Gastrocnemius medialis (tissue), 4 donors: ENCODE measurements at regions not wholly inside any gene's neighbourhood (a gene's known extent, or its start where the extent isn't known, plus 50 kb on each side); places are given as distances from the start of the nearest gene placed in this dataset.

Experiments
- POLR2A ChIP-seq, 2 donors: fragments of 450-650 bp; IDR thresholded peaks; one replicate each; pipeline ENCODE4 v1.6.1; 2017; ENCODE audit warnings: antibody characterized with exemption in 2 of 2, mild to moderate bottlenecking in 2 of 2, moderate library complexity in 2 of 2
- TF ChIP-seq, protein P1 (sequence below), 5 experiments: fragments of 450-650 bp in 3 of 5; fragments of 200-600 bp in 2 of 5; sonication (generic) in 2 of 5; IDR thresholded peaks in 4 of 5; conservative IDR thresholded peaks in 1 of 5; 1 replicate in 4 of 5; 2 replicates in 1 of 5; pipeline ENCODE4 v1.5.1; 2016 to 2019; ENCODE audit warnings: antibody characterized with exemption in 5 of 5, mild to moderate bottlenecking in 3 of 5, moderate library complexity in 3 of 5

DNA sequence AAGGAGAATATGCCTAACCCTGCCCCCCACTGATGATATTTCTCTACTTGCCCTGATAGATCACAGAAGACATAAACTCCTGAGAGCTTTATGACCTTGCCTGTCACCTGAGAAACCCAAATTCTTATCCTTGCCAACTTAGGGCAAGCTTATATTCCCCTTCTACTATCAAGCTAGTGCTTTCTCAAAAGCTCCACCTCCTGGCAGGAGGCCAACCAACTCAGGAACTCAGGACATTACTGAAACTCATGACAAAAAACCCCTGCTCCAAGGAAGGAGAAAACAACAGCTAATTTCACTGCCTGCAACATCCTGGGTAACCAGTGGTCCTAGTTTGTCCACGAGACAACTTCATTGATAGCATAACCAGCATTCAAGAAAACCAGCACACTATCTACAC lies 60.9 kb upstream of the FSCB start:
- TF ChIP-seq, protein P1, sequence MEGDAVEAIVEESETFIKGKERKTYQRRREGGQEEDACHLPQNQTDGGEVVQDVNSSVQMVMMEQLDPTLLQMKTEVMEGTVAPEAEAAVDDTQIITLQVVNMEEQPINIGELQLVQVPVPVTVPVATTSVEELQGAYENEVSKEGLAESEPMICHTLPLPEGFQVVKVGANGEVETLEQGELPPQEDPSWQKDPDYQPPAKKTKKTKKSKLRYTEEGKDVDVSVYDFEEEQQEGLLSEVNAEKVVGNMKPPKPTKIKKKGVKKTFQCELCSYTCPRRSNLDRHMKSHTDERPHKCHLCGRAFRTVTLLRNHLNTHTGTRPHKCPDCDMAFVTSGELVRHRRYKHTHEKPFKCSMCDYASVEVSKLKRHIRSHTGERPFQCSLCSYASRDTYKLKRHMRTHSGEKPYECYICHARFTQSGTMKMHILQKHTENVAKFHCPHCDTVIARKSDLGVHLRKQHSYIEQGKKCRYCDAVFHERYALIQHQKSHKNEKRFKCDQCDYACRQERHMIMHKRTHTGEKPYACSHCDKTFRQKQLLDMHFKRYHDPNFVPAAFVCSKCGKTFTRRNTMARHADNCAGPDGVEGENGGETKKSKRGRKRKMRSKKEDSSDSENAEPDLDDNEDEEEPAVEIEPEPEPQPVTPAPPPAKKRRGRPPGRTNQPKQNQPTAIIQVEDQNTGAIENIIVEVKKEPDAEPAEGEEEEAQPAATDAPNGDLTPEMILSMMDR (IDR thresholded peaks at IDR 0.05 in 4 of 5, conservative IDR thresholded peaks at IDR 0.05 in 1 of 5), result no peak
- no peak for TF ChIP-seq POLR2A (IDR thresholded peaks at IDR 0.05)
